Activated CD8-positive, alpha-beta memory T cell treated with anti-CD3 and anti-CD28 coated beads for 1 hour (primary cell): ENCODE measurements at regions not wholly inside any gene's neighbourhood (a gene's known extent, or its start where the extent isn't known, plus 50 kb on each side); places are given as distances from the start of the nearest gene placed in this dataset.

ENCODE experiments used
- DNase-seq, 2 donors: peaks; one replicate each; pipeline ENCODE4 v3.0.0-alpha.2; 2020; ENCODE audit warnings: low read depth in 1 of 2; ENCODE audit errors: extremely low read depth in 1 of 2

DNA sequence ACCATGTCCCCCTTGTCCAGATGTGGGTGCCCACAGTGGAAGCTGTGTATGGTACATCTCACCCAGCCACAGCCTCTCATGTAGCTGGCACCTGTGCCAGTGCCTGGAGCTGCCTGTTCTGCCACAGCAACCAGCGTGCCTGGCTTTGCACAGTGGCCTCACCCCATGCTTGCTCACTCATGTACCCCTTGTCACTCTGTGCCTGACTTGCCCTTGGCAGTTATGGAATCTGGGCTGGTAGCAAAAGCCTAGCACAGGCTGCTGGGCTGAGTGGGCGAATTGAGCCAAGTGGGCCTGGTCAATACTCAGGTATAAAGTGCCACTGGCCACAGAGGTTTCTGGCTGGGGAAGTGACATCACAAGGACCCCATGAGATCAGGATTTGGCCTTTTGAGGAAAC is 264.2 kb downstream of the INSC start:
- no peak for DNase-seq

GRCh38 chr11:15379483-15379882 is 264.8 kb downstream of the INSC start:
- DNase-seq, result no peak

DNA sequence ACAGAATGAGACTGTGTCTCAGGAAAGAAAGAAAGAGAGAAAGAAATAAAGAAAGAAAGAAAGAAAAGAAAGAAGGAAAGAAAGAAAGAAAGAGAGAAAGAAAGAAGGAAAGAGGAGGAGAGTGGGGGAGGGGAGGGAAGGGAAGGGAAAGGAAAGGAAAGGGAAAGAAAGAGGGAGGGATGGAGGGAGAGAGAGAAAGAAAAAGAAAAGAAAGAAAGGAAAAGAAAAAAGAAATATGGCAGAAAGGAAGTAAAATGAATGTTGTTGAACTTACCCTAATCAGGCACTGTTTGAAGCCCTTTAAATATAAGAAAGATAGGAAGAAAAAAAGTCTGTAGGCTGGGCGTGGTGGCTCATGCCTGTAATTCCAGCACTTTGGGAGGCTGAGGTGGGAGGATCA is 276.1 kb downstream of the INSC start:
- DNase-seq, result no peak

DNA sequence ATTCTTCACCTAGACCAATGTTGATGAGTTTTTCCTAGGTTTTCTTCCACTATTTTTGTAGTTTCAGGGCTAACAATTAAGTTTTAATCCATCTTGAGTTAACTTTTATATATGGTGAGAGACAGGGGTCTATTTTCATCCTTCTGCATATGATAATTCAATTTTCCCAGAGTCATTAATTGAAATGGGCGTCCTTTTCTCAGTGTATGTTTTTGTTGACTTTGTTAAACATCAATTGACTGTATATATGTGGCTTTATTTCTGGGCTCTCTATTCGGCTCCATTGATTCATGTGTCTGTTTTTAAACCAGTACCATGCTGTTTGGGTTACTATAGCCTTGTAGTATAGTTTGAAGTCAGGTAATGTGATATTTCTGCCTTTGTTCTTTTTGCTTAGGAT is 282.1 kb downstream of the INSC start:
- no peak for DNase-seq

DNA sequence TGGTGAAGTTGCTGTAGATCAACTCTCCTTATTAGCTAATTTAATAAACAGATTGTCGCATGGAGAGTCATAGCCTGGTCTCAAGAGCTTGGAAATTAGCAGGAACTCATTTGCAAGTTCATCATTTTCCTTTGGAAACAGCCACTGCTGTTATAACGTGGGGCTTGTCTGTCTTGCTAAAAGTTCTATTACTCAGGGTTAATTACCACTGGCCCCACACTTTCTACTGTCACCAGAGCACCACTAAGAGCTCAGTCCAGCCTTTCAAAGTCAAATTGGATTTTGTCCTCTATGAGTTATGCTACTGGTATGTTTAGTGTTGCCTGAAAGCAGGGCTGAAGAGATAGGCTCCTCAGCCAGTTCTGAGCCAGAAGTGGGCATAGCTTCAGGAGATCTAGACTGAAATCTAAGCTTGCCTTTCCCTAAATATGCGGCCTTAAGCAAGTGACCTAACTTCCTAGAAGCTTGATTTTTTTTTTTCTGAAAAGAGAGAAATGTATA is 292.2 kb downstream of the INSC start:
- no peak for DNase-seq

GRCh38 chr11:15412054-15412453 is 297.3 kb downstream of the INSC start:
- no peak for DNase-seq

- DNase-seq, result no peak
Observed at GRCh38 chr11:15418921-15419320, 304.2 kb downstream of the INSC start.

GRCh38 chr11:15419696-15420095 is 305.0 kb downstream of the INSC start:
- DNase-seq, result no peak

- DNase-seq, result no peak
Observed at GRCh38 chr11:15430381-15430780, 315.7 kb downstream of the INSC start.

GRCh38 chr11:15434529-15434928 is 319.8 kb downstream of the INSC start:
- no peak for DNase-seq

GRCh38 chr11:15446315-15446714 is 331.6 kb downstream of the INSC start:
- DNase-seq, result no peak

GRCh38 chr11:15446929-15447328 is 332.2 kb downstream of the INSC start:
- no peak for DNase-seq

- no peak for DNase-seq
Observed at GRCh38 chr11:15451713-15452112, 337.0 kb downstream of the INSC start.

- no peak for DNase-seq
Observed at GRCh38 chr11:15453211-15453765, 338.6 kb downstream of the INSC start.

DNA sequence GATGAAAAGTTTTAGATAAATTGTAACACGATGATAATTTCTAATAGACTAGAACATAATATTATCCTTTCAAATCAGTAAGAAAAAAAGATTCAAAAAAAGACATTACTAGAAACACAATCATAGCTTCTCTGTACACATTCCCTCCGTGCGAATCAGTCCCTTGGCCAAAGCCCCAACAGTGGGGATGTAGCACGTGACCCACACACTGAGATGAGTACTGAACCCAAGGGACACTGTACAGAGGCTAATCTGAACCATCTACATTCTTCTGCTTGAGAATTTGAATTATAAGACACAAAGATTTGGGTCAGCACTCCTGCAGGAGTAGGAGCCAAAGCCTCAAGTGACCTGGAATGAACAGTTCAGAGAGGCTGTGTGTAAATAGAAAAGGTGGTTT is 353.7 kb downstream of the INSC start:
- DNase-seq, result no peak

- DNase-seq, result no peak
Observed at GRCh38 chr11:15471048-15471894, 356.5 kb downstream of the INSC start.

- no peak for DNase-seq
Observed at GRCh38 chr11:15471895-15472799, 357.4 kb downstream of the INSC start.

DNA sequence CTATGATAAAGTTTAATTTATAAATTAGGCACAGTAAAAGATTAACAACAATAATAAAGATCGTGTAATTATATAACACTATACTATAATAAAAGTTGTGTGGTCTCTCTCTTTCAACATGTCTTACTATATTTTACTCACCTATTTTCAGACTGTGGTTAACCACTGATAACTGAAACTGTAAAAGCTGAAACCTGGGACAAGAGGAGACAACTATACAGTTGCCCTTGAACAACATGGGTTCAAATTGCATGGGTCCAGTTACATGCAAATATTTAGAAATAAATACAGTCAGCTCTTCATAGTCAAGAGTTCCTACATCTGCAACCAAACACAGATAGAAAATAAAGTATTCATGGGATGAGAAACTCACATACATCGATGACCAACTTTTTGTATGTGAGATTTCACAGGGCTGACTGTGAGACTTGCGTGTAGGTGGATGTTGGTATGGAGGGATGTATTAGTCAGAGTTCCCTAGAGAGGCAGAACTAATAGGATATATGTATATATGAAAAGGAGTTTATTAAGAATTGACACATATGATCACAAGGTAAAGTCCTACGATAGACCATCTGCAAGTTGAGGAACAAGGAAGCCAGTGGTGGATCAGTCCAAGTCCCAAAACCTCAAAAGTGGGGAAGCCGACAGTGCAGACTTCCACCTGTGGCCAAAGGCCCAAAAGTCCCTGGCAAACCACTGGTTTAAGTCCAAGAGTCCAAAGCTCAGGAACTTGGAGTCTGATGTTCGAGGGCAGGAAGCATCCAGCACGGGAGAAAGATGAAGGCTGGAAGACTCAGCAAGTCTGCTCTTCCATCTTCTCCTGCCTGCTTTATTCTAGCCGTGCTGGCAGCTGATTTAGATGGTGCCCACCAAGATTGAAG is 359.5 kb downstream of the INSC start:
- DNase-seq, result no peak

DNA sequence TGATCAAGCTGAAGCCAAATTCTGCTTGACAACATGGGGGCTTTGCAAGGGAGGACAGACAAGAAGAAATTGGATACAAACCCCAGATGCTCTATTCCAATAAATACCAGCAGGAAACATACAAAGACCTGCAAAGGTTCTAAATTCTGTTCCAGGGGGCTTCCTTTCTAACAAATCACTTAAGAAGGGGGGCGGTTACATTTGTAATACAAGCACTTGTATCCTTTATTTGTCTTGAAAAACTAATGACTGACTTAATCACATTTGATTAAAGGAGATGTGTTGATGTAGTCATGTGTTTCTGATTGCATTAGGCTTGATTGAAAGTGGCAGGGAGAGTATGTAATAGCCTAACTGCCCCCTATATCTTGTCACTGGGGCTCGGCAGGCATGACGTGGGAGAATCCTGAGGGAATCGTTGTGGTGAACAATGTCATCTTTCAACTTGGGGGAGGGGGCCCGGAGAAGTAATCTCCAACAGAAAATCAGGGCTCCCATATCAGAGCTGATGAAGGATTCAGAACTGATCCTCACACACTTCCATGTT is 361.7 kb downstream of the INSC start:
- DNase-seq, result no peak

GRCh38 chr11:15481871-15482270 is 367.1 kb downstream of the INSC start:
- no peak for DNase-seq
